HepG2 (cell line): ENCODE measurements at regions not wholly inside any gene's neighbourhood (a gene's known extent, or its start where the extent isn't known, plus 50 kb on each side); places are given as distances from the start of the nearest gene placed in this dataset.

Experiments used
- ATAC-seq: fragments of 200-7000 bp; cut with Tn5 transposase; 3 replicates; pipeline ENCODE4 v1.9.1; 2020; ENCODE audit warnings: mild to moderate bottlenecking, moderate library complexity
- BruUV-seq: library from RNA; stranded (reverse); fragments of 400-500 nt; replicated peaks from 2 replicates; lab custom pipeline; 2021; lab: Mats Ljungman, UMichigan
- CTCF ChIA-PET: fragments of 300-600 bp; formaldehyde crosslinking; extraction: SDS; loops from one replicate; lab custom pipeline; 2021; ENCODE audit warnings: low total read pairs, inconsistent platforms, low intra/inter-chr PET ratio; lab: Yijun Ruan, JAX
- POLR2A ChIA-PET: fragments of 350-600 bp; sonication (Branson Sonifier 250); formaldehyde crosslinking; loops from one replicate; lab custom pipeline; 2020; ENCODE audit warnings: antibody characterized with exemption, inconsistent platforms; lab: Yijun Ruan, JAX
- DNase-seq: peaks from one replicate; pipeline ENCODE4 v3.0.0-alpha.2; 2015; ENCODE audit warnings: low spot score
- FAIRE-seq: peaks from 3 replicates; lab custom pipeline; 2011; peaks lifted over from hg19 to GRCh38; lab: Jason Lieb, UNC
- H2AFZ ChIP-seq: one replicate; pipeline ENCODE4 v1.6.1; 2011; ENCODE audit warnings: low read length, inconsistent platforms
- H3K27ac ChIP-seq: fragments of 300-600 bp; 3 replicates; pipeline ENCODE4 v1.8.0; 2011; ENCODE audit warnings: mixed run types, mild to moderate bottlenecking, mixed read lengths, low read length, inconsistent platforms; ENCODE audit not compliant: insufficient read depth; ENCODE audit errors: extremely low read length
- H3K27me3 ChIP-seq, 2 experiments: fragments of 200-600 bp in 1 of 2; 2 replicates in 1 of 2; 3 replicates in 1 of 2; pipeline versions ENCODE4 v1.6.0 to v1.8.0; 2011; ENCODE audit warnings: low read length in 2 of 2, mild to moderate bottlenecking in 2 of 2, moderate library complexity in 2 of 2, inconsistent platforms in 1 of 2; ENCODE audit not compliant: insufficient read depth in 2 of 2, control insufficient read depth in 1 of 2
- H3K36me3 ChIP-seq, 2 experiments: fragments of 200-600 bp in 1 of 2; replicated peaks in 1 of 2; 2 replicates in 1 of 2; 3 replicates in 1 of 2; pipeline versions ENCODE4 v1.5.1 to v1.8.0; 2011; ENCODE audit warnings: low read length in 2 of 2, inconsistent platforms in 1 of 2; ENCODE audit not compliant: insufficient read depth in 2 of 2, control insufficient read depth in 1 of 2
- H3K4me1 ChIP-seq: 2 replicates; pipeline ENCODE4 v1.5.1; 2012; ENCODE audit warnings: low read length, inconsistent platforms; ENCODE audit not compliant: insufficient read depth
- H3K4me2 ChIP-seq: 2 replicates; pipeline ENCODE4 v1.6.0; 2011; ENCODE audit warnings: low read depth, low read length, inconsistent platforms
- H3K4me3 ChIP-seq, 3 experiments: fragments of 200-600 bp in 1 of 3; sonication (generic), shearing (Covaris generic) in 1 of 3; replicated peaks in 1 of 3; 2 replicates each; pipeline ENCODE4 v1.5.1; 2011 to 2016; ENCODE audit warnings: low read length in 3 of 3, inconsistent platforms in 2 of 3, low read depth in 2 of 3, mild to moderate bottlenecking in 2 of 3, control low read depth in 1 of 3, mixed read lengths in 1 of 3; ENCODE audit not compliant: insufficient read depth in 1 of 3
- H3K79me2 ChIP-seq: one replicate; pipeline ENCODE4 v1.6.1; 2011; ENCODE audit warnings: low read length, inconsistent platforms; ENCODE audit not compliant: insufficient read depth
- H3K9ac ChIP-seq: 2 replicates; pipeline ENCODE4 v1.6.0; 2011; ENCODE audit warnings: mild to moderate bottlenecking, low read depth, low read length, inconsistent platforms; ENCODE audit not compliant: insufficient read depth
- H3K9me3 ChIP-seq: 2 replicates; pipeline ENCODE4 v1.5.1; 2012; ENCODE audit warnings: mild to moderate bottlenecking, low read length
- H4K20me1 ChIP-seq: 2 replicates; pipeline ENCODE4 v1.6.0; 2011; ENCODE audit warnings: inconsistent platforms, mild to moderate bottlenecking, low read length, moderate library complexity; ENCODE audit not compliant: insufficient read depth
- AGO2 ChIP-seq: fragments of 200-400 bp; formaldehyde crosslinking; optimal IDR thresholded peaks from 2 replicates; pipeline ENCODE3; 2017; ENCODE audit warnings: mild to moderate bottlenecking, low read depth, low read length, moderate library complexity
- EHMT2 ChIP-seq: fragments of 200-600 bp; sonication (generic); IDR thresholded peaks from 2 replicates; pipeline ENCODE4 v1.7.0; 2017; ENCODE audit warnings: antibody characterized with exemption, low read depth, low read length, borderline replicate concordance
- HNRNPK ChIP-seq: fragments of 200-400 bp; formaldehyde crosslinking; IDR thresholded peaks from 2 replicates; pipeline ENCODE4 v1.6.1; 2018; ENCODE audit warnings: low read length, low read depth, moderate library complexity, mild to moderate bottlenecking; ENCODE audit not compliant: poor library complexity, severe bottlenecking
- KAT8 ChIP-seq: IDR thresholded peaks from 2 replicates; pipeline ENCODE4 v1.6.1; 2016; ENCODE audit warnings: missing genetic modification reagents, missing compliant biosample characterization
- KLF9 ChIP-seq: IDR thresholded peaks from 2 replicates; pipeline ENCODE4 v1.6.1; 2016; ENCODE audit warnings: low read depth
- SNAI1 ChIP-seq: sonication (generic); formaldehyde crosslinking; IDR thresholded peaks from 2 replicates; pipeline ENCODE4 v1.5.0; 2020; ENCODE audit warnings: mild to moderate bottlenecking, missing genetic modification reagents, borderline replicate concordance
- SUZ12 ChIP-seq: fragments of 150-350 bp; IDR thresholded peaks from 2 replicates; pipeline ENCODE4 v1.6.1; 2014; ENCODE audit warnings: low read depth, low read length
- THAP11 ChIP-seq: IDR thresholded peaks from 2 replicates; pipeline ENCODE4 v1.6.1; 2016; ENCODE audit warnings: missing biosample characterization, missing genetic modification reagents
- ZNF274 ChIP-seq: sonication (generic); formaldehyde crosslinking; IDR thresholded peaks from 2 replicates; pipeline ENCODE4 v1.5.1; 2020; ENCODE audit warnings: mild to moderate bottlenecking, missing genetic modification reagents
- ZNF446 ChIP-seq: sonication (generic); formaldehyde crosslinking; IDR thresholded peaks from 2 replicates; pipeline ENCODE4 v1.5.0; 2020; ENCODE audit warnings: mild to moderate bottlenecking, missing genetic modification reagents
- ZNF513 ChIP-seq: sonication (generic); formaldehyde crosslinking; conservative IDR thresholded peaks from 2 replicates; pipeline ENCODE4 v1.5.0; 2020; ENCODE audit warnings: missing genetic modification reagents
- WGBS: methylation state at CpG from one replicate; pipeline ENCODE4 v1.1.6; 2017; ENCODE audit warnings: low lambda C conversion rate; 5-methylcytosine and 5-hydroxymethylcytosine counted together
- in situ Hi-C: cut with HindIII; loops from 2 replicates; pipeline ENCODE4 v1.10.0; 2017; ENCODE audit warnings: low pct_unique_long_range_greater_than_20kb; ENCODE audit not compliant: extremely low pct_ligation_motif_present
- intact Hi-C: fragments of 100-400 bp; cut with micrococcal nuclease; formaldehyde crosslinking; loops from one replicate; pipeline ENCODE4 v1.10.0; 2022; ENCODE audit not compliant: unreplicated experiment
- TF ChIP-seq, protein P1 (sequence below): sonication (generic); formaldehyde crosslinking; IDR thresholded peaks from 2 replicates; pipeline ENCODE4 v1.9.0; 2021; ENCODE audit warnings: missing genetic modification reagents, borderline replicate concordance
- TF ChIP-seq, protein P2 (sequence below): fragments of 450-650 bp; IDR thresholded peaks from 2 replicates; pipeline ENCODE4 v1.6.1; 2016
- TF ChIP-seq, protein P3 (sequence below): sonication (generic); formaldehyde crosslinking; IDR thresholded peaks from 2 replicates; pipeline ENCODE4 v1.5.1; 2020; ENCODE audit warnings: mild to moderate bottlenecking, missing genetic modification reagents, borderline replicate concordance
- TF ChIP-seq, protein P4 (sequence below): sonication (generic); formaldehyde crosslinking; IDR thresholded peaks from 2 replicates; pipeline ENCODE4 v1.9.0; 2021; ENCODE audit warnings: missing genetic modification reagents, borderline replicate concordance

GRCh38 chr9:90127923-90128322, 514.7 kb downstream of the DIRAS2 start:
- Histone ChIP-seq H3K4me3 (no peak overlapping the region), H3K27me3 (peaks cover 0 to 5% of the 10 kb centered on the region in 2 experiments; a peak in 1 of 5 replicates), H3K79me2 (no peaks in the 10 kb centered on the region), H2AFZ (no peak overlapping the region), H3K4me2 (no peak overlapping the region), H3K9me3 (no peaks in the 10 kb centered on the region), H3K4me1 (no peaks in the 10 kb centered on the region), H3K9ac (no peak overlapping the region), H3K36me3 (no peaks in the 10 kb centered on the region), H3K27ac (no peak overlapping the region), H4K20me1 (no peaks in the 10 kb centered on the region)
- 16% methylated on average over 3 of the region's 5 CpGs for WGBS
- BruUV-seq = no TSS peak
- POLR2A ChIA-PET = no interaction called here
- CTCF ChIA-PET = no interaction called here
- DNase-seq (no peak), FAIRE-seq (no peak), ATAC-seq (no peak)
- intact Hi-C loops (no loop called here), in situ Hi-C loops (loop anchor here (25.0 kb wide), 1 partner anchor 634 kb away; no protein-coding TSS in a partner anchor)
- no peak for TF ChIP-seq ZNF446
- TF ChIP-seq HNRNPK = no peak
- no peak for TF ChIP-seq ZNF513 (CRISPR knock-in tag)
- TF ChIP-seq, protein P1, sequence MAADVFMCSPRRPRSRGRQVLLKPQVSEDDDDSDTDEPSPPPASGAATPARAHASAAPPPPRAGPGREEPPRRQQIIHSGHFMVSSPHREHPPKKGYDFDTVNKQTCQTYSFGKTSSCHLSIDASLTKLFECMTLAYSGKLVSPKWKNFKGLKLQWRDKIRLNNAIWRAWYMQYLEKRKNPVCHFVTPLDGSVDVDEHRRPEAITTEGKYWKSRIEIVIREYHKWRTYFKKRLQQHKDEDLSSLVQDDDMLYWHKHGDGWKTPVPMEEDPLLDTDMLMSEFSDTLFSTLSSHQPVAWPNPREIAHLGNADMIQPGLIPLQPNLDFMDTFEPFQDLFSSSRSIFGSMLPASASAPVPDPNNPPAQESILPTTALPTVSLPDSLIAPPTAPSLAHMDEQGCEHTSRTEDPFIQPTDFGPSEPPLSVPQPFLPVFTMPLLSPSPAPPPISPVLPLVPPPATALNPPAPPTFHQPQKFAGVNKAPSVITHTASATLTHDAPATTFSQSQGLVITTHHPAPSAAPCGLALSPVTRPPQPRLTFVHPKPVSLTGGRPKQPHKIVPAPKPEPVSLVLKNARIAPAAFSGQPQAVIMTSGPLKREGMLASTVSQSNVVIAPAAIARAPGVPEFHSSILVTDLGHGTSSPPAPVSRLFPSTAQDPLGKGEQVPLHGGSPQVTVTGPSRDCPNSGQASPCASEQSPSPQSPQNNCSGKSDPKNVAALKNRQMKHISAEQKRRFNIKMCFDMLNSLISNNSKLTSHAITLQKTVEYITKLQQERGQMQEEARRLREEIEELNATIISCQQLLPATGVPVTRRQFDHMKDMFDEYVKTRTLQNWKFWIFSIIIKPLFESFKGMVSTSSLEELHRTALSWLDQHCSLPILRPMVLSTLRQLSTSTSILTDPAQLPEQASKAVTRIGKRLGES = no peak
- TF ChIP-seq SUZ12 = no peak
- TF ChIP-seq EHMT2 = no peak
- no peak for TF ChIP-seq KAT8
- no peak for TF ChIP-seq AGO2
- TF ChIP-seq THAP11 (CRISPR knock-in tag) = no peak
- TF ChIP-seq, protein P2, sequence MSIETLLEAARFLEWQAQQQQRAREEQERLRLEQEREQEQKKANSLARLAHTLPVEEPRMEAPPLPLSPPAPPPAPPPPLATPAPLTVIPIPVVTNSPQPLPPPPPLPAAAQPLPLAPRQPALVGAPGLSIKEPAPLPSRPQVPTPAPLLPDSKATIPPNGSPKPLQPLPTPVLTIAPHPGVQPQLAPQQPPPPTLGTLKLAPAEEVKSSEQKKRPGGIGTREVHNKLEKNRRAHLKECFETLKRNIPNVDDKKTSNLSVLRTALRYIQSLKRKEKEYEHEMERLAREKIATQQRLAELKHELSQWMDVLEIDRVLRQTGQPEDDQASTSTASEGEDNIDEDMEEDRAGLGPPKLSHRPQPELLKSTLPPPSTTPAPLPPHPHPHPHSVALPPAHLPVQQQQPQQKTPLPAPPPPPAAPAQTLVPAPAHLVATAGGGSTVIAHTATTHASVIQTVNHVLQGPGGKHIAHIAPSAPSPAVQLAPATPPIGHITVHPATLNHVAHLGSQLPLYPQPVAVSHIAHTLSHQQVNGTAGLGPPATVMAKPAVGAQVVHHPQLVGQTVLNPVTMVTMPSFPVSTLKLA = no peak
- TF ChIP-seq, protein P3, sequence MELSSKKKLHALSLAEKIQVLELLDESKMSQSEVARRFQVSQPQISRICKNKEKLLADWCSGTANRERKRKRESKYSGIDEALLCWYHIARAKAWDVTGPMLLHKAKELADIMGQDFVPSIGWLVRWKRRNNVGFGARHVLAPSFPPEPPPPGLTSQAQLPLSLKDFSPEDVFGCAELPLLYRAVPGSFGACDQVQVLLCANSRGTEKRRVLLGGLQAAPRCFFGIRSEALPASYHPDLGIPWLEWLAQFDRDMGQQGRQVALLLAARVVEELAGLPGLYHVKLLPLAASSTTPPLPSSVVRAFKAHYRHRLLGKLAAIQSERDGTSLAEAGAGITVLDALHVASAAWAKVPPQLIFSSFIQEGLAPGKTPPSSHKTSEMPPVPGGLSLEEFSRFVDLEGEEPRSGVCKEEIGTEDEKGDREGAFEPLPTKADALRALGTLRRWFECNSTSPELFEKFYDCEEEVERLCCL (CRISPR knock-in tag) = no peak
- TF ChIP-seq ZNF274 (CRISPR knock-in tag) = no peak
- TF ChIP-seq SNAI1 (CRISPR knock-in tag) = no peak
- TF ChIP-seq, protein P4, sequence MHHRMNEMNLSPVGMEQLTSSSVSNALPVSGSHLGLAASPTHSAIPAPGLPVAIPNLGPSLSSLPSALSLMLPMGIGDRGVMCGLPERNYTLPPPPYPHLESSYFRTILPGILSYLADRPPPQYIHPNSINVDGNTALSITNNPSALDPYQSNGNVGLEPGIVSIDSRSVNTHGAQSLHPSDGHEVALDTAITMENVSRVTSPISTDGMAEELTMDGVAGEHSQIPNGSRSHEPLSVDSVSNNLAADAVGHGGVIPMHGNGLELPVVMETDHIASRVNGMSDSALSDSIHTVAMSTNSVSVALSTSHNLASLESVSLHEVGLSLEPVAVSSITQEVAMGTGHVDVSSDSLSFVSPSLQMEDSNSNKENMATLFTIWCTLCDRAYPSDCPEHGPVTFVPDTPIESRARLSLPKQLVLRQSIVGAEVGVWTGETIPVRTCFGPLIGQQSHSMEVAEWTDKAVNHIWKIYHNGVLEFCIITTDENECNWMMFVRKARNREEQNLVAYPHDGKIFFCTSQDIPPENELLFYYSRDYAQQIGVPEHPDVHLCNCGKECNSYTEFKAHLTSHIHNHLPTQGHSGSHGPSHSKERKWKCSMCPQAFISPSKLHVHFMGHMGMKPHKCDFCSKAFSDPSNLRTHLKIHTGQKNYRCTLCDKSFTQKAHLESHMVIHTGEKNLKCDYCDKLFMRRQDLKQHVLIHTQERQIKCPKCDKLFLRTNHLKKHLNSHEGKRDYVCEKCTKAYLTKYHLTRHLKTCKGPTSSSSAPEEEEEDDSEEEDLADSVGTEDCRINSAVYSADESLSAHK = no peak
- TF ChIP-seq KLF9 (CRISPR knock-in tag) = no peak
